Endodermal cell (in vitro differentiated cells): ENCODE measurements at regions not wholly inside any gene's neighbourhood (a gene's known extent, or its start where the extent isn't known, plus 50 kb on each side); places are given as distances from the start of the nearest gene placed in this dataset.

Experiments
- DNase-seq: peaks from one replicate; pipeline ENCODE4 v3.0.0-alpha.2; 2017
- H3K27ac ChIP-seq: 2 replicates; pipeline ENCODE4 v1.5.1; 2013; ENCODE audit warnings: mild to moderate bottlenecking, low read depth, low read length, moderate library complexity
- H3K27me3 ChIP-seq: 2 replicates; pipeline ENCODE4 v1.6.1; 2013; ENCODE audit warnings: mild to moderate bottlenecking, low read length, moderate library complexity; ENCODE audit not compliant: insufficient read depth, control insufficient read depth, poor library complexity, severe bottlenecking
- H3K36me3 ChIP-seq: 2 replicates; pipeline ENCODE4 v1.7.0; 2013; ENCODE audit warnings: mild to moderate bottlenecking, low read length, moderate library complexity; ENCODE audit not compliant: control insufficient read depth, insufficient read depth
- H3K4me1 ChIP-seq: one replicate; pipeline ENCODE4 v1.7.0; 2013; ENCODE audit warnings: low read length; ENCODE audit not compliant: control insufficient read depth, insufficient read depth
- H3K4me3 ChIP-seq: 2 replicates; pipeline ENCODE4 v1.5.1; 2013; ENCODE audit warnings: mild to moderate bottlenecking, low read length, moderate library complexity
- H3K9ac ChIP-seq: 2 replicates; pipeline ENCODE4 v1.6.1; 2013; ENCODE audit warnings: mild to moderate bottlenecking, low read length, moderate library complexity; ENCODE audit not compliant: poor library complexity, severe bottlenecking; ENCODE audit errors: extremely low read depth
- H3K9me3 ChIP-seq: 2 replicates; pipeline ENCODE4 v1.6.1; 2013; ENCODE audit warnings: mild to moderate bottlenecking, low read length, moderate library complexity; ENCODE audit not compliant: control insufficient read depth
- H3K27ac Mint-ChIP-seq: 2 replicates; pipeline ENCODE4 v1.8.0; 2020; ENCODE audit warnings: mixed read lengths
- H3K27me3 Mint-ChIP-seq: 2 replicates; pipeline ENCODE4 v1.8.0; 2021; ENCODE audit warnings: mild to moderate bottlenecking, mixed read lengths; ENCODE audit not compliant: insufficient read depth
- H3K36me3 Mint-ChIP-seq: 2 replicates; pipeline ENCODE4 v1.8.0; 2020; ENCODE audit warnings: low read depth, mixed read lengths
- H3K4me1 Mint-ChIP-seq: 2 replicates; pipeline ENCODE4 v1.8.0; 2020; ENCODE audit warnings: mixed read lengths
- H3K4me3 Mint-ChIP-seq: 2 replicates; pipeline ENCODE4 v1.8.0; 2020; ENCODE audit warnings: mild to moderate bottlenecking, moderate library complexity, mixed read lengths
- H3K9me3 Mint-ChIP-seq: 2 replicates; pipeline ENCODE4 v1.8.0; 2020; ENCODE audit warnings: mild to moderate bottlenecking, mixed read lengths
- WGBS, 2 experiments: methylation state at CpG; one replicate each; pipeline versions ENCODE4 v1.1.5 to v1.1.7; 2013; ENCODE audit warnings: missing lambda C conversion rate in 2 of 2, mixed read lengths in 1 of 2; ENCODE audit not compliant: insufficient coverage in 1 of 2, insufficient read length in 1 of 2; 5-methylcytosine and 5-hydroxymethylcytosine counted together
- TF ChIP-seq, protein P1 (sequence below): fragments of 200-600 bp; sonication (generic); conservative IDR thresholded peaks from 2 replicates; pipeline ENCODE4 v1.5.0; 2021; ENCODE audit warnings: antibody characterized with exemption, mild to moderate bottlenecking

DNA sequence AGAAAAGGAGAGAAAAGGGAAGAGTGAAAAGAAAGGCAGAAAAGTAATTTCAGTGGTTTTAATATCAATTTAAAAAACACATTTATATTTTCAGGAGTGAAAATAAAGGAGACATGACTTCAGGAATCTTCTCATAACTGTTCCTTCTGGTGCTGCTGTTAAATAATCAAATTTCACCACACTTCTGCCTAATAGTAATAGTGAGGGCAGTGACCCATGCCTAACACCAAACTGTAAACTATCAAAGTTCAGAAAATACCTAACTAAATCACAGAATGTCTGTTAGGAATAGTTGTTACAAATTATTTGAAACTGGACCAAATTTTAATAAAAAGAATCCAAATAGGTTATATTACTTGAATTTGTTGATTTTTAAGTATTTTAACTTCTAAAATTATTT, 169.4 kb downstream of the RPL10L start:
- H3K4me3 Mint-ChIP-seq: no peak overlapping the region
- H3K9ac ChIP-seq: no peak overlapping the region
- no peaks in the 10 kb centered on the region for H3K36me3 Mint-ChIP-seq
- no peaks in the 10 kb centered on the region for H3K27me3 ChIP-seq
- no peaks in the 10 kb centered on the region for H3K36me3 ChIP-seq
- no peak for DNase-seq
- H3K27me3 Mint-ChIP-seq: no peaks in the 10 kb centered on the region
- TF ChIP-seq, protein P1, sequence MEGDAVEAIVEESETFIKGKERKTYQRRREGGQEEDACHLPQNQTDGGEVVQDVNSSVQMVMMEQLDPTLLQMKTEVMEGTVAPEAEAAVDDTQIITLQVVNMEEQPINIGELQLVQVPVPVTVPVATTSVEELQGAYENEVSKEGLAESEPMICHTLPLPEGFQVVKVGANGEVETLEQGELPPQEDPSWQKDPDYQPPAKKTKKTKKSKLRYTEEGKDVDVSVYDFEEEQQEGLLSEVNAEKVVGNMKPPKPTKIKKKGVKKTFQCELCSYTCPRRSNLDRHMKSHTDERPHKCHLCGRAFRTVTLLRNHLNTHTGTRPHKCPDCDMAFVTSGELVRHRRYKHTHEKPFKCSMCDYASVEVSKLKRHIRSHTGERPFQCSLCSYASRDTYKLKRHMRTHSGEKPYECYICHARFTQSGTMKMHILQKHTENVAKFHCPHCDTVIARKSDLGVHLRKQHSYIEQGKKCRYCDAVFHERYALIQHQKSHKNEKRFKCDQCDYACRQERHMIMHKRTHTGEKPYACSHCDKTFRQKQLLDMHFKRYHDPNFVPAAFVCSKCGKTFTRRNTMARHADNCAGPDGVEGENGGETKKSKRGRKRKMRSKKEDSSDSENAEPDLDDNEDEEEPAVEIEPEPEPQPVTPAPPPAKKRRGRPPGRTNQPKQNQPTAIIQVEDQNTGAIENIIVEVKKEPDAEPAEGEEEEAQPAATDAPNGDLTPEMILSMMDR: no peak
- H3K4me1 ChIP-seq: no peaks in the 10 kb centered on the region
- H3K27ac Mint-ChIP-seq: no peak overlapping the region
- peaks cover 2% of the 10 kb centered on the region for H3K9me3 Mint-ChIP-seq
- H3K27ac ChIP-seq: no peak overlapping the region
- H3K4me1 Mint-ChIP-seq: no peaks in the 10 kb centered on the region
- peaks cover 3% of the 10 kb centered on the region for H3K9me3 ChIP-seq
- H3K4me3 ChIP-seq: no peak overlapping the region

DNA sequence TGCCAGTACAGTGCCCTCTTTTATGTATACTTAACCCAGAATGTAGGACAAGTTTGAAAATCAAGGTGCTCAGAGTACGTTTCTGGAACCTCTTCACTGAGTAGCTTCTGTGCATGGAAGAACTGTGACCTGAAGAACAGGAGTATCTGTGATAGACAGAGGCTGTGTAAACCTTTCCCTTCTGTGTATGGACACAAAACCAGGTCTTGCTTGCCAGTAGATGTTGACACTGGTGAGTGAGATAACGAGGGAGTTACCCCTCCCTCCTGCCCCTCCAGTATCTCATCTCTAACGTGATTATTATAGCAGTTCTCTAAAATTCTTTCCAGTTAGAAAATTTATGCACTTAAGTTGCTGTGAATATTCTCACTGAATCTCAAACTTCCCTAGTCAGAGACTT, 170.8 kb downstream of the RPL10L start:
- no peaks in the 10 kb centered on the region for H3K27me3 Mint-ChIP-seq
- no peak overlapping the region for H3K27ac Mint-ChIP-seq
- H3K27me3 ChIP-seq: no peaks in the 10 kb centered on the region
- peaks cover 5% of the 10 kb centered on the region for H3K9me3 ChIP-seq
- 81% methylated on average over 2 of the region's 3 CpGs; no CpG with 5 or more reads in 1 of the 2 experiments for WGBS, 2 experiments
- no peaks in the 10 kb centered on the region for H3K4me1 ChIP-seq
- no peak overlapping the region for H3K9ac ChIP-seq
- peaks cover 7% of the 10 kb centered on the region for H3K9me3 Mint-ChIP-seq
- TF ChIP-seq, protein P1: no peak
- no peak overlapping the region for H3K4me3 ChIP-seq
- no peaks in the 10 kb centered on the region for H3K36me3 Mint-ChIP-seq
- H3K4me3 Mint-ChIP-seq: no peak overlapping the region
- H3K4me1 Mint-ChIP-seq: no peaks in the 10 kb centered on the region
- H3K27ac ChIP-seq: no peak overlapping the region
- H3K36me3 ChIP-seq: no peaks in the 10 kb centered on the region
- no peak for DNase-seq

DNA sequence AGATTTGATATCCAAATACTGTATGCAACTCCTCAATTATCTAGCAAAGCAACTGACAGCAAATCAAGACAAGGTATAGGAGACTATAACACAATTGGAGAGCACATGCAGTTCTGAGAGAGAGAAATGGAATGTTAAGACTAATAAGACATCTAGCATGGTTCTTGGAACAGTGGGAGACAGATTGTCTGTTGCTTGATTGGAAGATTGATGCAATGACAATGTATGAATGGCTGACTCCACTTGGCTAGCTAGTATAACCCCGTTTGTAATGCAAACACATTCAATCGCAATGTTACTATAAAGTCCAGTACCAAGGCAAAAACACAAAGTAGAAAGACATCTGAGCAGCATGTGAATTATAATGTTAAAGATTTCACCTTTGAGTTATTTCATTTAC, 179.3 kb downstream of the RPL10L start:
- H3K9me3 Mint-ChIP-seq: peaks cover 5% of the 10 kb centered on the region
- no peak overlapping the region for H3K9ac ChIP-seq
- 100% methylated on average over 2 of the region's 2 CpGs; no CpG with 5 or more reads in 1 of the 2 experiments for WGBS, 2 experiments

More for the DNA sequence above, 179.3 kb downstream of the RPL10L start:
- no peaks in the 10 kb centered on the region for H3K27me3 Mint-ChIP-seq
- Histone ChIP-seq H3K9me3 (peaks cover 3% of the 10 kb centered on the region), H3K27ac (no peak overlapping the region), H3K36me3 (no peaks in the 10 kb centered on the region), H3K27me3 (no peaks in the 10 kb centered on the region), H3K4me3 (no peak overlapping the region), H3K4me1 (no peaks in the 10 kb centered on the region)
- DNase-seq: no peak
- H3K4me3 Mint-ChIP-seq: no peak overlapping the region
- no peak overlapping the region for H3K27ac Mint-ChIP-seq
- TF ChIP-seq, protein P1: no peak
- H3K4me1 Mint-ChIP-seq: no peaks in the 10 kb centered on the region
- no peaks in the 10 kb centered on the region for H3K36me3 Mint-ChIP-seq
